Endothelial cell of hepatic sinusoid (primary cell): ENCODE measurements at regions not wholly inside any gene's neighbourhood (a gene's known extent, or its start where the extent isn't known, plus 50 kb on each side); places are given as distances from the start of the nearest gene placed in this dataset.
"Not testable (repeated sequence)": the region's sequence is repeated elsewhere in the genome, so short reads cannot be mapped to it uniquely, and the experiment has no call there.

Source experiments
- in situ Hi-C: cut with HindIII; loops from 2 replicates; pipeline ENCODE4 v1.10.0; 2017; ENCODE audit warnings: low sequenced_read_pairs

GRCh38 chr7:68121056-68121455 lies 1124.4 kb downstream of the TYW1 start:
- in situ Hi-C loops, result no loop called here

DNA sequence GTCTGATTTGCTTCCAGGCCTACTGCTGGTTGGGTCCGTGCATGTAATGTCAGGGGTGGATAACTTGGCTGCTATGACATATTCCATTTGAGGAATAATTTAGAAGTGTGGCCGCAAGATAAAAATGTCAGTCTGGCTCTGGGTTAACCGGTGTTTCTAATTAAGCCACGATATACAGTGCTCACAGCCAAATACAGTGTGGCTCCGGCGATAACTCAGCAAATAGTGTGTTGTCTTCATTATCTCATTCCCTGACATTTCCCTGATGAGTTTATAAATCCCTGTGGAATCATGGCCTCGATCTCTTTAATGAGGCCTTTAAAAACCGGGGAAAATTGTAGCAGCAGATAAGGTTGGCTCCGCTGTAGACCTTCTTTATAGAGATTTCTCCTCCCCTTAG lies 1125.0 kb downstream of the TYW1 start:
- in situ Hi-C loops, result no loop called here

GRCh38 chr7:68122801-68123200 lies 1126.2 kb downstream of the TYW1 start:
- in situ Hi-C loops, result no loop called here

DNA sequence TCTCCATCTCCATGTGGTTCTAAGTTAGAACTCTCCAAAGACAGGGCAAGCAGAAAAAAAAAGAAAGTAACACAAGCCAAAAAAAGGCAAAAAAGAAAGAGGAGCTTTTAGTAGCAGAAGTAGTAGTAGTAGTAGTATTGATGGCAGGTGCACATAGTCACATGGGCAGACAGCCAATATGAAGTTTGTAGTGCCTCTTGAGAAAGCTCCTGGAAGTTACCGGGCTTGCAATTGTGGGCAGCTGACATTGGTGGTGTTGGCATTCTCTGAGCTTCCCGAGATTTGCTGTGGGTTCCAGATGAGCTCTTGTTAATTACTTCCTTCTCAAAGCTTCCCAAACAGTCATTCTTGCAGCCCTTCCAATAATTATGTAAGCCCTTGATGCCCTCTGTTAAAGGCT lies 1128.5 kb downstream of the TYW1 start:
- in situ Hi-C loops, result no loop called here

DNA sequence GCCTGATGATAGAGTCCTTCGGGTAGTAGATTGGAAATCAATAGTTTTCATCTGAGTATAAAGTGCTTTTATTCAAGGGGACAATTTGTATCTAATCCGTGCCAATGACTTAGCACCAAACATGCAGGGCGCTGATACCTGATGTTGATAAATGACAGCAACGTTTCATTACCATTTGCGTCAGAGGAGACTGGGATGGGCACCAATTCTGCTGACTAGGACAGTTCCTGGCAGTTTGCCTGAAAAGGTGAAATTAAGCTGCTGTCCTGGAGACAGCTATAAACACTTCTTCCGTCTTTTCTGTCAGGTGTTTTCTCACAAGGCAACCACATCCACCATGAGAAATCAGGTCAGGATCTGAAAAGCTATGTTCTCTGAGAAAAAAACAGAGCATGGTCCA lies 1136.4 kb downstream of the TYW1 start:
- in situ Hi-C loops, result no loop called here

DNA sequence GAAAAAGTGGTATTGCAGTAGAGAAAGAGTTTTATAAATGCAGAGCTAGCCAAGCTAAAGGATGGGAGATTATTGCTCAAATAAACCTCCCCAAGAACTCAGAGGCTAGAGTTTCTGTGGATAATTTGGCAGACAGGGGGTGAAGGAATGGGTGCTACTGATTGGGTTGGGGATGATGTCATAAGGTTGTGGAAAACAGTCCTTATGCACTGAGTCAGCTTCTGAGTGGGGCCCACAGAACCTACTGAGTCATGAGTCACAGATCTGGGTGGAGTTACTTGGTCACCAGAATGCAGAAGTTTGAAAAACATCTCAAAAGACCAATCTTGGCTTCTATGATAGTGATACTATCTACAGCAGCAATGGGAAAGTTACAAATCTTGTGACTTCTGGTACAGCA lies 1146.7 kb downstream of the TYW1 start:
- in situ Hi-C loops, result no loop called here

GRCh38 chr7:68146983-68147382 lies 1150.3 kb downstream of the TYW1 start:
- in situ Hi-C loops, result no loop called here

- in situ Hi-C loops, result no loop called here
Observed at GRCh38 chr7:68147614-68148238, 1151.1 kb downstream of the TYW1 start.

DNA sequence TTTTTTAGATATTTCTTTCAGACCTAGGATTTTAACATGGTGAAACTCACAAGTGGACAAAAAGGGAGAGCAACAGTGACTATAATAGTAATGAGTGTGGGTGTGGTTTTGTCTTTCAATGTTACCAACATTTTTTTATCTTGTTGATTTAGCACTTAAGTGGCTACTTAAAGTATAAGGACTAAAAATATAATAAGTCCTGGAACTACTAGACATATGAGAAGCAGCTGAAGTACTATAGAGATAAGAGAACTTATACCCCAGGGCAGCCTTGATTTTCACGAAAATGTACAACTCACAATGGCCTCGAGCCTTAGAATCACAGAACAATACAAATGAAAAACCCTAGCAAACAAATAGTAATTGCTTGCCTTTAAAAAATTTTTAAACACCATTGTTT lies 1151.8 kb downstream of the TYW1 start:
- in situ Hi-C loops, result no loop called here

DNA sequence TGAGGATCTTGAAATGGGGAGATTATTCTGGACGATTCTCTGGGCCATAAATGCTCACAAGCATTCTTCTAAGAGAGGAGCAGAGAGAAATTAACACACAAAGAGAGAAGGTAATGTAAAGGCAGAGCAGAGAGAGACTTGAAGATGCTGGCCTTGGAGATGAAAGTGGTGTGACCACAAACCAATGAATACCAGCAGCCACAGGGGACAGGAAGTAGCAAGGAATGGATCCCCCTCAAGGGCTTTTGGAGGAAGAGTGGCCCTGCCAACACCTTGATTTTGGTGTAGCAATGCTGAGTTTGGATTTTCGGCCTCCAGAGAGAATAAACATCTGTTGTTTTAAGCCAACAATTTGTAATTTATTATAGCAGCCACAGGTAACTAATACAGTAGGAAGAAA lies 1155.6 kb downstream of the TYW1 start:
- in situ Hi-C loops, result no loop called here

DNA sequence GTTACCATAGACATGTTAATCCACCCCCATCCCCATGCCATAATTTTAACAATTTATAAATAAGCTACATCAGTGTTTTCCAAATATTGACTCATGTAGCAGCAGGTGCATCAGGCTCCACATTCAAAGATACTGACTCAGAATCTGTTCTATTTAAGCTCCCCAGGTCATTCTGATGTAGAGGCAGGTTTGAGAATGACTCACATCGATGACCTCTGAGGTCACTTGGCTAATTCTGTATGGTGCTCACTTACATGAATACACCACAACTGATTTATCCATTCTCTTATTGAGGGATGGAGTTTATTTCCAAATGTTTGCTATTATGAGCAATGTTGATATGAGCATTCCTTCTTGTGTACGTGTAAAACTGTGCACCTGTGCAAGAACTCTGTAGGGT lies 1159.0 kb downstream of the TYW1 start:
- in situ Hi-C loops, result no loop called here

DNA sequence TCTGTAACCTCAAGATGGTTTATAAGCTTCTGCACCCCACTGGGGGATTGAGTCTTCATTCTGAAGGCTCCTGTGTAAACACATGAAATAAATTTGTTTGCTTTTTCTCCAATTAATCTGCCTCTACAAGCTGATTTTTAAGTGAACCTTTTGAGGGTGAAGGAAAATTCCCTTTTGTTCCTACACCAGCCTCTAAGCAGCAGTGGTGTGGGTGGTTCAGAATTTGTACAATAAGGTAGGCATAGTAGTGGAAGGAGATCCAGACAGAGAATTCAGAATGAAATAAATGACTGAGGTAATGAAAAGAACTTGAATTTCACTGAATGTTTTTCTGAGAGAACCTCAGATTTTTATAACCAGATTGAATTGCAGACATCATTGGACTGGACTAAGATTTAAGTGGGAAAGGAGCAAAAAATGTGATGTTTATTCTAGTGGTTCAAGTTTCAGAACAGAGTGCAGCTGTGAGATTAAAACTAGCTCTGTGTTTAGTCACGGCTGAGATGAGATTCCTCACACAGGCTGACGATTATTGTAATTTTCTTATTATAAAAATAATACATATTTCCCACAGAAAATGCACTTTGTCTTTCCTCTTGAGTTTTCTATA lies 1162.2 kb downstream of the TYW1 start:
- in situ Hi-C loops, result no loop called here

DNA sequence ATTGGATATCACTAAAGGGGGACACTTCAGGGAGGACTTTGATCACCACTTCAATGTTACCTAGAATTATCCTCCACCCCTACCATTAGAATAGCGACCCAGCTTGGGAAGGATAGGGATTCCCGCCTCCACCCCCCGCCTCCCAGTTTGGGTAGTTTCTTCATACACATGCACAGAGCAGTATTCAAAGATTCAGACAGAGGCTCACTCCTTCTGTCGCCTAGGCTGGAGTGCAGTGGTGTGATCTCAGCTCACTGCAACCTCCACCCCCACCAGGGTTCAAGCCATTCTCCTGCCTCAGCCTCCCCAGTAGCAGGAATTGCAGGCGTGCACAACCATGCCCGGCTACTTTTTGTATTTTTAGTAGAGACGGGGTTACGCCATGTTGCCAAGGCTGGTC lies 1166.1 kb downstream of the TYW1 start:
- in situ Hi-C loops, result no loop called here

DNA sequence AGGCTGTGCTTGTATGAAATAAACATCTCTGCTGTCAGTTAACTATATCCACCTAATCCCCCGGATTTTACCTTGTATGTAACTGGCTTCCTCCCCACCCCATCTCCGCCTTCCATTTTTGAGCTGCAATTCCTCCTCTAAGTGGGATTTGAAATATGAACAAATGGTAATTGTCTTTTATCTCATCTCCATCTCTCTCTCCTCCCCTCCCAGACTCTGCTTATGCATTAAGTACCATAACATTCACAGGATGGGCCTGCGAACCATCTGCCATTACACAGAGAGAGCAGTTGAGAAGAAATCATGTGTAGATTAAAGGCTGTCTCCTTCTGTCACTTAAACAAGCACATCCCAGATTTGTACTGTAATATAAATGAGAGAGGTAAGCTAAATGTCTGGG lies 1169.9 kb downstream of the TYW1 start:
- in situ Hi-C loops, result no loop called here

DNA sequence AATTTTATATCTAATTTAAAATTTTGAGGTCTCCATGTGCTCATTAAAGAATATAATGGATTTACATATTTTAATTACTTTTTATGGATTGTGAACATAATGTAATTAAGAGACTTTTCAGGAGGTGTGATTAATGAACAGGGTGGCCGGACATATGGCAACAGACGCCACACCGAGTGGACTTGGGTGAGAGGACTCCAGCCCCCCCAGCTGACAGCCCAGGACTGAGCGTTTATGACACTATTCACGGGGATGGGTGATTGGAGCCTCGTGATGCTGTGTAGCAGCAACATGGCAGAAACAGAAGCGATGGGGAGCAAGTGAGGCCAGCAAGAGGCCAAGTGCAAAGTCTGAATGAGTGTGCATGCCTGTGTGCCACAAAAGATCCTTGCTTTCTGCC lies 1176.9 kb downstream of the TYW1 start:
- in situ Hi-C loops, result no loop called here

DNA sequence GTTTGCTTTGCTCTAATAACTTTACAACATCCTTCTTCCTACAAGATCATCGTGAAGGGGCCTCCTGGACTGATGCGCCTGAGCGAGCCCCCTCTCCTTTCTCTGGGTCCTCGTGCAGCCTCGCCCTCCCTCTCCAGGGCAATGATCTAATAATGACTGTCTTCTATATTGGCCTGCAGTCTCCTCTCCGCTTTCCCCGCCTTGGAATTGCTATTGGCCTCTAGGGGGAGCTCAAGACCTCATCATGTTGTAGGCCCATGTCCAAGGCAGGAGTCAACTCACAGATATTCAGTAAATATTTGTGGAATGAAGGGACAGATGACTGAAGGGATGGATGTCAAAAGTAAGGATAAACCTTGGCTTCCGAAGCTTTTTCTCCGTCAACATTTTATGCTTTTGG lies 1180.3 kb downstream of the TYW1 start:
- in situ Hi-C loops, result no loop called here

GRCh38 chr7:68180761-68181160 lies 1184.1 kb downstream of the TYW1 start:
- in situ Hi-C loops, result no loop called here

GRCh38 chr7:68183176-68183575 lies 1186.5 kb downstream of the TYW1 start:
- in situ Hi-C loops, result no loop called here

DNA sequence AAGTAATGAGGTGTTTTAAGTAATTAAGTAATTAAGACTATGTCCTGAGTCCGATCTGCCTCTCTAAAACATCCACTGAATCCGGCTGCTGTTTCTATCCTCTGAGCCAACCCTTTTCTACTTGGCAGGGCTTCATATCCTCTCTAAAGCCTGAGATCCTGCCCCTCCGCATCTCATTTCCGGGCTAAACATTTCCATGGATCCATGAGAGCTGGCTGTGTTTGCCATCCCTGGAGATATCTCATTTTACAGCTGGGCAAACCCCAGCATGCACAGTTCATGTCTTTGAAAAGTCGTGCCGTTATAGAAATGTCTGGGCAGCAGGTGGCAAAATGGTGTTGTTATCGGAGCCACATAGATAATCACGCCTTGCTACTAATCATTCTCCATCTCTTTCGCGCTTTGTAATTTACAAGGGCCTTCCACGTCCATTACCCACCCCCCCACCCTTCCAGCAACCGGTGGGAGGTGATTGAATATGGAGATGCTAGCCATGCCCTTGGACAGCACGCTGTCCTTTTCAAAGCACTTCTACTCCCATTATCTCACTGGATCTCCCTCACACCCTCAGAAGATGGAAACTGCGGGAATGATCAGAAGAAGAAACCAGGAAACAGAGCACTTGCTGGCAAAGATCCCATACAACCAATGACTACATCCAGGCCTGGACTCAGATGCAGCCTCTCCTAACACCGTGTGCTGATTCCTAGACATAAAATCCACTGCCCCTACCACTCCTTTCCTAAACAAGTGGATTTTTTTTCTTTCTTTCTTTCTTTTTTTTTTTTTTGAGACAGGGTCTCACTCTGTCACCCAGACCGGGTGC lies 1189.2 kb downstream of the TYW1 start:
- in situ Hi-C loops, result no loop called here

- in situ Hi-C loops, result no loop called here
Observed at GRCh38 chr7:68187532-68187931, 1190.9 kb downstream of the TYW1 start.

- in situ Hi-C loops, result no loop called here
Observed at GRCh38 chr7:68192941-68193340, 1196.3 kb downstream of the TYW1 start.

GRCh38 chr7:68195642-68196041 lies 1199.0 kb downstream of the TYW1 start:
- in situ Hi-C loops, result not testable (repeated sequence)
